Cardiac muscle cell (in vitro differentiated cells and primary cell): ENCODE measurements at regions not wholly inside any gene's neighbourhood (a gene's known extent, or its start where the extent isn't known, plus 50 kb on each side); places are given as distances from the start of the nearest gene placed in this dataset.
A peak's percentile ranks its signal among the peaks of the same experiment; 100 is the strongest.

Experiments
- DNase-seq, 2 donors: peaks; one replicate each; pipeline versions ENCODE4 v3.0.0 to v3.0.0-alpha.2; 2010 to 2017; ENCODE audit warnings: low read depth in 1 of 2, low spot score in 1 of 2
- H3K27ac ChIP-seq: fragments of 200-600 bp; sonication (generic); 2 replicates; pipeline ENCODE4 v1.5.1; 2016
- H3K27me3 ChIP-seq: fragments of 200-600 bp; sonication (generic); 2 replicates; pipeline ENCODE4 v1.6.0; 2016; ENCODE audit warnings: control low read depth
- H3K36me3 ChIP-seq: fragments of 200-600 bp; sonication (generic); 2 replicates; pipeline ENCODE4 v1.5.1; 2016; ENCODE audit warnings: control low read depth
- H3K4me1 ChIP-seq: fragments of 200-600 bp; sonication (generic); 2 replicates; pipeline ENCODE4 v1.8.1; 2017; ENCODE audit warnings: low read depth, mild to moderate bottlenecking, mixed run types
- H3K4me3 ChIP-seq: fragments of 200-600 bp; sonication (generic); 2 replicates; pipeline ENCODE4 v1.5.1; 2016; ENCODE audit warnings: mild to moderate bottlenecking
- H3K9me3 ChIP-seq: fragments of 200-600 bp; sonication (generic); 2 replicates; pipeline ENCODE4 v1.5.1; 2017; ENCODE audit warnings: low read depth, mild to moderate bottlenecking, control low read depth
- TF ChIP-seq, protein P1 (sequence below): IDR thresholded peaks from 2 replicates; pipeline ENCODE4 v1.5.1; 2012; ENCODE audit warnings: low read depth, mild to moderate bottlenecking, low read length

DNA sequence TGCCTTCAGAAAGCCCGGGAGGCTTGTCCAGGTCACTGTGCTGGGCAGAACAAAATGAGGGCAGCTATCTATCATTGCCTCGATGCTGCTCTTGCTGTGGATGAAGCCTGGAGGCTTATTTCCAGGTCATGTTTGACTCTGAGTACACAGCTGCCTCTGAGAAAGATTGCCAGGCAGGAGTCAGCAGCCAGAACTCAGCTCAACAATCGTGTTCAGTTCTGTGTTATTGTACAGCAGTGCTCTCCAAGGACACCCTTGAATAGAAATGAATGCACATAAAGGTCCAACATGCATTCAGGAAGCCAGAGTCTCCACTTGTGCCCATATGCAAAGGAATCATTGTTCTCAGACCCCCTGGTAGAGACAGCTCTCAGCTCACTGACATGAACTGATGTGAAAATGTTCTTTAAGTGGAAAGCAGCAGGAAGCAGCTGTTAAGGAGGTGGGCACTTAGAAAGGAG is 61.7 kb upstream of the ZFR start:
- TF ChIP-seq, protein P1, sequence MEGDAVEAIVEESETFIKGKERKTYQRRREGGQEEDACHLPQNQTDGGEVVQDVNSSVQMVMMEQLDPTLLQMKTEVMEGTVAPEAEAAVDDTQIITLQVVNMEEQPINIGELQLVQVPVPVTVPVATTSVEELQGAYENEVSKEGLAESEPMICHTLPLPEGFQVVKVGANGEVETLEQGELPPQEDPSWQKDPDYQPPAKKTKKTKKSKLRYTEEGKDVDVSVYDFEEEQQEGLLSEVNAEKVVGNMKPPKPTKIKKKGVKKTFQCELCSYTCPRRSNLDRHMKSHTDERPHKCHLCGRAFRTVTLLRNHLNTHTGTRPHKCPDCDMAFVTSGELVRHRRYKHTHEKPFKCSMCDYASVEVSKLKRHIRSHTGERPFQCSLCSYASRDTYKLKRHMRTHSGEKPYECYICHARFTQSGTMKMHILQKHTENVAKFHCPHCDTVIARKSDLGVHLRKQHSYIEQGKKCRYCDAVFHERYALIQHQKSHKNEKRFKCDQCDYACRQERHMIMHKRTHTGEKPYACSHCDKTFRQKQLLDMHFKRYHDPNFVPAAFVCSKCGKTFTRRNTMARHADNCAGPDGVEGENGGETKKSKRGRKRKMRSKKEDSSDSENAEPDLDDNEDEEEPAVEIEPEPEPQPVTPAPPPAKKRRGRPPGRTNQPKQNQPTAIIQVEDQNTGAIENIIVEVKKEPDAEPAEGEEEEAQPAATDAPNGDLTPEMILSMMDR = no peak
- Histone ChIP-seq H3K4me1 (no peaks in the 10 kb centered on the region), H3K4me3 (no peak overlapping the region), H3K27me3 (peaks cover 10% of the 10 kb centered on the region), H3K9me3 (no peaks in the 10 kb centered on the region), H3K27ac (no peak overlapping the region), H3K36me3 (no peaks in the 10 kb centered on the region)
- DNase-seq = peak in 1 of 2 donors; percentile 47

GRCh38 chr5:32505756-32506155 is 61.2 kb upstream of the ZFR start:
- Histone ChIP-seq H3K27ac (no peak overlapping the region), H3K9me3 (no peaks in the 10 kb centered on the region), H3K4me3 (no peak overlapping the region), H3K4me1 (no peaks in the 10 kb centered on the region), H3K36me3 (no peaks in the 10 kb centered on the region), H3K27me3 (peaks cover 14% of the 10 kb centered on the region)
- TF ChIP-seq, protein P1 = no peak
- DNase-seq = peak in 1 of 2 donors; percentile 91

DNA sequence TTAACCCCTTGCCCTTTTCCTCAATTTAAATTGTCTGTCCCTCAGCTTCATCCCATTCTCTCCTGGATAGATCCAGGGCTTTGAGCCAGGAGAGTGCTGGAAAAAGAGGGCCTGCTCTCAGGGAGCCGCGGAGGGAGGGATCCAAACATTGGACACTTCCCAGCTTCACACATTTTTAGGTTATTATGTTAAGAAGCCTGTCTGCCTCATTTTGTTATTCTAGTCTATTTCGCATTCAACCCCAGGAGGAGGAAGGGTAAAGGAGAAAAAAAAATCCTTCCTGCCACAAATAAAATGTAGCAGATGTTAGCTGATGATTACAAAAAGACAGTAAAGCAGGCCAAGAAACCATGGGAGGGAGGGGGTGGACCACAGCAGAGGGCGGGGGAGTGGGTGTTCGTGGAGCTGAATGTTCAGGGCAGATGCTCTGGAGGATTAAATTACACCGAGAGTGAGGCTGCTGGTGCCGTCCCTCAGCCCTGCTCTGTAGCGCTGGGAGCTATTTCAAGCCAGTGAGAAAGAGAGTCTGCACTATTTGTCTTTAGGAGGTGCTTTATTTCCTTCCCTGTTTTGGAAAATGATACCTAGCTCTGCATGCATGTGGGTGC is 60.6 kb upstream of the ZFR start:
- DNase-seq = peak; percentile 58 to 97
- TF ChIP-seq, protein P1 = no peak
- H3K4me1 ChIP-seq = no peaks in the 10 kb centered on the region
- H3K4me3 ChIP-seq = no peak overlapping the region
- H3K27ac ChIP-seq = no peak overlapping the region
- no peaks in the 10 kb centered on the region for H3K9me3 ChIP-seq
- no peaks in the 10 kb centered on the region for H3K36me3 ChIP-seq
- H3K27me3 ChIP-seq = peaks cover 14% of the 10 kb centered on the region

GRCh38 chr5:32504329-32504988 is 59.9 kb upstream of the ZFR start:
- H3K4me3 ChIP-seq = no peak overlapping the region
- TF ChIP-seq, protein P1 = no peak
- no peak overlapping the region for H3K27ac ChIP-seq
- H3K27me3 ChIP-seq = peaks cover 14% of the 10 kb centered on the region
- H3K4me1 ChIP-seq = no peaks in the 10 kb centered on the region
- DNase-seq = no peak
- no peaks in the 10 kb centered on the region for H3K9me3 ChIP-seq
- H3K36me3 ChIP-seq = no peaks in the 10 kb centered on the region

DNA sequence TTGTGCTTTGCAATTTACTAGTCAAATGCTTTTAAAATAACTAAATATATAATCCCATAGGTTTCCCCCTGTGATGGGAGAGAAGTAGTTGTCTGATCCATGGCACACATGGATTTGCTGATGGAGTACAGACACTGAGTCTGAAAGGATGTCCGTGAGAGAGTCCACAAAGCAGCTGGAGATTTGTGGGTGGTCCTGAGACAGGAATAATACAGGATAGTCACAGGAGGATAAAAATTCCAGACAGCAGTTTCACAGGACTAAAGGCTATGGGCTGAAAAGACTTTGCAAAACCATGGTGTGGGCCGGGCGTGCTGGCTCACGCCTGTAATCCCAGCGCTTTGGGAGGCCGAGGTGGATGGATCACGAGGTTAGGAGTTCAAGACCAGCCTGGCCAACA is 58.7 kb upstream of the ZFR start:
- Histone ChIP-seq H3K9me3 (no peaks in the 10 kb centered on the region), H3K36me3 (no peaks in the 10 kb centered on the region), H3K27ac (no peak overlapping the region), H3K4me3 (no peak overlapping the region), H3K4me1 (peaks cover 4% of the 10 kb centered on the region), H3K27me3 (peaks cover 14% of the 10 kb centered on the region)
- TF ChIP-seq, protein P1 = no peak
- DNase-seq = no peak
